Esophagus (tissue), 2 donors: ENCODE measurements at regions not wholly inside any gene's neighbourhood (a gene's known extent, or its start where the extent isn't known, plus 50 kb on each side); places are given as distances from the start of the nearest gene placed in this dataset.

ENCODE experiments used
- H3K27ac ChIP-seq, 2 donors: one replicate each; pipeline ENCODE4 v1.5.1; 2013; ENCODE audit warnings: low read depth in 2 of 2, mild to moderate bottlenecking in 2 of 2, inconsistent platforms in 1 of 2, low read length in 1 of 2, moderate library complexity in 1 of 2
- H3K27me3 ChIP-seq, 2 donors: one replicate each; pipeline ENCODE4 v1.6.1; 2013; ENCODE audit warnings: low read length in 2 of 2, control low read depth in 1 of 2, mild to moderate bottlenecking in 1 of 2; ENCODE audit not compliant: insufficient read depth in 2 of 2, control insufficient read depth in 1 of 2
- H3K36me3 ChIP-seq, 2 donors: one replicate each; pipeline ENCODE4 v1.6.1; 2013; ENCODE audit warnings: low read length in 1 of 2; ENCODE audit not compliant: control insufficient read depth in 2 of 2, insufficient read depth in 2 of 2
- H3K4me1 ChIP-seq, 2 donors: one replicate each; pipeline ENCODE4 v1.6.1; 2013; ENCODE audit warnings: low read length in 1 of 2; ENCODE audit not compliant: control insufficient read depth in 2 of 2, insufficient read depth in 2 of 2
- H3K4me3 ChIP-seq, 2 donors: one replicate each; pipeline ENCODE4 v1.5.1; 2013; ENCODE audit warnings: low read length in 2 of 2, mild to moderate bottlenecking in 2 of 2, low read depth in 1 of 2, moderate library complexity in 1 of 2
- H3K9me3 ChIP-seq, 2 donors: one replicate each; pipeline ENCODE4 v1.6.1; 2013; ENCODE audit warnings: mild to moderate bottlenecking in 2 of 2, low read depth in 1 of 2, low read length in 1 of 2, moderate library complexity in 1 of 2; ENCODE audit not compliant: control insufficient read depth in 2 of 2, insufficient read depth in 1 of 2
- WGBS, 2 donors: extraction: QIAGEN DNeasy Blood & Tissue Kit; methylation state at CpG; one replicate each; pipeline ENCODE4 v1.1.7; 2013; 5-methylcytosine and 5-hydroxymethylcytosine counted together
- donor health status: healthy with polysubstance abuse.
- donor health status: Bipolar disorder and iron deficiency.

DNA sequence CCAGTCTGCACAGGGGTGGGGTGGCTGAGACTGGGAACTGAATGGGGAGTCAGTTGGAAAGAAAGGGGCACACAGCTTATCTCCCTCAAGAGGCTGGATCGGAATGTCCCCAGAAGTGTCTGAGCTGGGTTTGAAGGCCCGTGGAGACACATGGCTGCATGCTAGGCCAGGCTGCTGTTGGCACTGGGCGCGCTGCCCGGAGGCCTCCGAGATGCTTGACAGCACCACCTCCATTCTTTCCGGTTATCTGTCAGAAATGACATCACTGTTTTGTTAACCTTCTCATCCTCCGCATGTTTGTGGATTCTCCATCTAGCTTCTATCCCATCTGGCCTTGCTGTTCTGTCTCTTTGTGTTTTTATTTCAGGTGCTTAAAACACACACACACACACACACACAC, 85.5 kb downstream of the APIP start:
- no peak overlapping the region for H3K4me3 ChIP-seq
- peaks cover 3 to 7% of the 10 kb centered on the region in 2 donors for H3K4me1 ChIP-seq
- no peaks in the 10 kb centered on the region for H3K36me3 ChIP-seq
- H3K27me3 ChIP-seq: no peaks in the 10 kb centered on the region
- WGBS, 2 donors: 65 to 70% methylated on average over 8 of the region's 8 CpGs
- H3K27ac ChIP-seq: no peak overlapping the region
- H3K9me3 ChIP-seq: no peaks in the 10 kb centered on the region

DNA sequence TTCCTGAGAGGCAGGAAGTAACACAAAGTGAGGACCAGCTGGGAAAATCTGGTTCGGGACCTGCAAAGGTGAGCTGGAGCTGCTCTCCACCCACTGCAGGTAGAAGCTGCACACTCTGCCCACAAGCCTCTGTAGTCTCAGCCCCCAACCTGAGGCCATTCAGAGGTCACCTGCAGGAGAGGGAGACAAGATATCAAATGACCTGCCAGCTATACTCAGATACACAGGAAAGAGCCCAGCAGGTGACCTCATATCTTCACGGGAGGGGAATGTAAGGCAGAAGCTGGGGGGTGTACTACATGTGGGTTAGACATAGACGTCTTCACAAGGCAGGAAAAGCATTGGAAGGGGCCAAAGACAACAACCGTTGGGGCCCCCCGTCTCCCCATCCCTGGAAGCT, 86.1 kb downstream of the APIP start:
- H3K27me3 ChIP-seq: no peaks in the 10 kb centered on the region
- no peak overlapping the region for H3K27ac ChIP-seq
- no peaks in the 10 kb centered on the region for H3K9me3 ChIP-seq
- peaks cover 3 to 8% of the 10 kb centered on the region in 2 donors for H3K4me1 ChIP-seq
- 56 to 60% methylated on average over 5 of the region's 5 CpGs for WGBS, 2 donors
- no peak overlapping the region for H3K4me3 ChIP-seq
- no peaks in the 10 kb centered on the region for H3K36me3 ChIP-seq

DNA sequence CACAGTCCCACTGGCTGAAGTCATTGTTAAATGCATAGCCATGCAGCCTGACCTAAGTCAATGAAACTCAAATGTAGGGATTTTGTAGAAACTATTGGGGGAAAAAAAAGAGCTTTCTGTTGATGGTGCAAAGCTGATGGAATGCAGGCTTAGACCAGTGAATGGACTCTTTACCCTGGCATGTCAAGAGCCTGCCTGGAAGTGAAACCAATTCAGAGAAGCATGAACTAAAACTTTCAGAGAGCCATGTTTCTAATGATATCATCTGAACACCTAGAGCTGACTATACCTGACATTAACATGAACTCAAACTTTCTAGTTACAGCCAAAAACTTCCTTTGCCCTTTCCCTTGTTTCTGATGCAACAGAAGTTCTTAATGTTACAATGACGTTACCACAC, 89.0 kb downstream of the APIP start:
- Histone ChIP-seq H3K27ac (no peak overlapping the region), H3K27me3 (no peaks in the 10 kb centered on the region), H3K36me3 (no peaks in the 10 kb centered on the region), H3K4me3 (no peak overlapping the region), H3K4me1 (peaks cover 3 to 9% of the 10 kb centered on the region in 2 donors), H3K9me3 (no peaks in the 10 kb centered on the region)
- 78 to 91% methylated on average over 1 of the region's 1 CpG for WGBS, 2 donors

DNA sequence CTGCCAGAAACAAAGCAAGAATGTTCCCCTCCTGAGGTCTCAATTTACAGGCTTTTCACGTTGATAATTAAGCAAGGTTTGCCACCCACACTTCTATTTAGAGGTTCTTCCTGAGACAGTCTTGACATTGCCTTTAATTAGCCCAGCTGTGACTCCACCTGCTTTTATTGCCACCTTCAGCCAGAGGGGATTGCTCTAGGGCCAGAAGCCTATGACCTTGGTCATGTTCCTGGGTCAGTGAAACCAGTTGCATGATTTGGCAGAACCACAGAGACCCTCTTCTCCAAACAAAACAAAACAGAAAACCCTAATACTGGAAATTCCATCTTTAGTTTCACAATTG, 89.8 kb downstream of the APIP start:
- H3K4me1 ChIP-seq: peaks cover 3 to 9% of the 10 kb centered on the region in 2 donors
- no peaks in the 10 kb centered on the region for H3K36me3 ChIP-seq
- no peaks in the 10 kb centered on the region for H3K27me3 ChIP-seq
- H3K4me3 ChIP-seq: no peak overlapping the region
- H3K27ac ChIP-seq: peak overlapping the region; percentile 52 to 75
- 24 to 46% methylated on average over 1 of the region's 1 CpG for WGBS, 2 donors
- no peaks in the 10 kb centered on the region for H3K9me3 ChIP-seq

DNA sequence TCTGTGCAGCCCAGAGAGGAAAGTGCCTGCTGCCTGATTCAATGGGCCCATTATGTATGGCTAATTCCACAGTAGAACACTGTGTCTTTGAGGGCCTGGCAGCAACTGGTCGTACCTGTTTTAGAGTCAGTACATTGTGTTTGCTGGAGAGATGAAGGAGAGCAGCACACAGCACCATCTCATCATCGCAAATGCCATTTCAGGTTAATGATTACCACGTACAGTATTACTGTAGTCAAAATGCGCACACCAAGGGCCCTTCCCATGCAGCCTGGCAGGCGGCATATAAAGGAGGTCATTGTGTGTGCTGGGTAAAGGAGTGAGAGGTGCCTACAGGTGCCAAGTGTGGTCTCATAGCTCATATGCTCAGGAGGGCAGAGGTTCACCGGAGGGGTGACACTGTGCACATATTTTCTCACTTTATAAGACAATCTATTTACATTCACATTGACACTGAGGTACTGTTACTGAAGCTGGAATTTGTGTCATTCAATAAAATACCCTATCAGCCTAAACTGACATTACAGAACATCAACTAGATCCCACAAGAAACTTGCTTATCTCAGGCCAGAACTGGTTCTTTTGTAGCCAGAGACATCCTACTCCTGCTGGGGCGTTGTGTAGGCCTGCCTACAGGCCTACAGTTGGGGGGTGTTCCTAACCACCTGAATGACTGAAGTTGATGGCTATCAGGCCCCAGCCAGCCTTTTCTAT, 90.4 kb downstream of the APIP start:
- H3K4me1 ChIP-seq: peaks cover 3 to 9% of the 10 kb centered on the region in 2 donors
- WGBS, 2 donors: 60 to 75% methylated on average over 7 of the region's 7 CpGs
- H3K27me3 ChIP-seq: no peaks in the 10 kb centered on the region
- H3K36me3 ChIP-seq: no peaks in the 10 kb centered on the region
- H3K9me3 ChIP-seq: no peaks in the 10 kb centered on the region
- no peak overlapping the region for H3K4me3 ChIP-seq
- H3K27ac ChIP-seq: peak overlapping the region; percentile 75 to 87

DNA sequence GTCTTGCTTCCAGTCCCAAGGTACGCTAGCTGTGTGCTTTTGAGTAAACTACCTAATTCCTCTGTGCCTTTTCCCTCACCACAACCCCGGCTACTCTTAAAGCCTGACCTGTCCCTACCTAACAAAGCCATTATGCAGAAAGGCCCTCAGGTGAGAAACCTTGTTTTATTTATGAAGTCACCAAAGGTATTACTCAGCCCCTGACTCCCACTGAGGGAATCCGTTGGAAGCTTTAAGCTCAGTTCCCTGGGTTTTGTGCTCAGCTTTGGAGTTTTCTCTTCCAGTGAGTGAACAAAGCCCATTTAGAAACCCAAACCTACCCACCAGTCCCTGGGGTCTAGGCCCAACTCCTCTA, 90.9 kb downstream of the APIP start:
- H3K9me3 ChIP-seq: no peaks in the 10 kb centered on the region
- 43 to 50% methylated on average over 3 of the region's 3 CpGs for WGBS, 2 donors
- H3K4me3 ChIP-seq: no peak overlapping the region
- peak overlapping the region; percentile 75 to 87 for H3K27ac ChIP-seq
- peaks cover 3 to 6% of the 10 kb centered on the region in 2 donors for H3K4me1 ChIP-seq
- no peaks in the 10 kb centered on the region for H3K36me3 ChIP-seq
- H3K27me3 ChIP-seq: no peaks in the 10 kb centered on the region

DNA sequence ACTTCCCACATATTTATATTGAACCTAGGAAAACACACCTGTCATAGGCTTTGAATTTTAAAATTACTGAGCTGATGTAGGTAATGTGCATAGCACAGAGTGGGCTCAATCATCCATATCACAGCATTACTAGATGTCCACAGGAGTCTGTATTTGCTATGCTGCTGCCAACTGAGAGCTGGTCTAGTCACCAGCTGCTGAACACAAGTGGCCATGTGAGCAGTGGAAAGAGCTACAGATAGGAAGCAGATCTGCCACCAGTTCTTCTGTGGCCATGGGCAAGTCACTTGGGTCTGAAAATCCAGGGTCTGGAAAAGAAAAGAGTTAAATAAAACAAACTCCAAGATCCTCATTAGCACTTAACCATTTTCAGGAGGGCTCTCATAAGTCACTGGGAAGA, 91.8 kb downstream of the APIP start:
- Histone ChIP-seq H3K9me3 (no peaks in the 10 kb centered on the region), H3K4me1 (peaks cover 3 to 6% of the 10 kb centered on the region in 2 donors), H3K36me3 (no peaks in the 10 kb centered on the region), H3K27me3 (no peaks in the 10 kb centered on the region), H3K4me3 (no peak overlapping the region), H3K27ac (peak overlapping the region in 1 of 2 donors; percentile 75)

DNA sequence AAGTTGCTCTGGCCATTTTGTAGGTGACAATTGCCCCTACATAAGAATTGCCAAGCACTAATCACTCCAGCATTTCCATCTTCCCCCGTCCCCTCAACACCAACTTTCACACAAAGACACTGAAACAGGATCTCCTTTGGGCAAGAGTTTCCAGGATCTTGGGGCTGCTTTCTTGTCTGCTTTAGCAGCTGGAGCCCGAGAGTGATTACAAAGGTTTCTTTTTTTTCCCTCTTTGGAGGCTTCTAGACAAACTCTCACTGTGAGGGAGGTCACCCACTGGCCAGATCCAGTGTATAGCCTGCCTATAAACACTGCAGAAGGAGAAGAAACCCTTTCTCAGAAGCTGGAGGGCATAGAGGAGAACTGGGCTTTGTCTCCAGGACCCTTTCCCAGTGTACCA, 92.5 kb downstream of the APIP start:
- WGBS, 2 donors: 64 to 71% methylated on average over 2 of the region's 2 CpGs
- Histone ChIP-seq H3K4me3 (no peak overlapping the region), H3K27ac (no peak overlapping the region), H3K27me3 (no peaks in the 10 kb centered on the region), H3K4me1 (peaks cover 3 to 7% of the 10 kb centered on the region in 2 donors), H3K36me3 (no peaks in the 10 kb centered on the region), H3K9me3 (no peaks in the 10 kb centered on the region)

DNA sequence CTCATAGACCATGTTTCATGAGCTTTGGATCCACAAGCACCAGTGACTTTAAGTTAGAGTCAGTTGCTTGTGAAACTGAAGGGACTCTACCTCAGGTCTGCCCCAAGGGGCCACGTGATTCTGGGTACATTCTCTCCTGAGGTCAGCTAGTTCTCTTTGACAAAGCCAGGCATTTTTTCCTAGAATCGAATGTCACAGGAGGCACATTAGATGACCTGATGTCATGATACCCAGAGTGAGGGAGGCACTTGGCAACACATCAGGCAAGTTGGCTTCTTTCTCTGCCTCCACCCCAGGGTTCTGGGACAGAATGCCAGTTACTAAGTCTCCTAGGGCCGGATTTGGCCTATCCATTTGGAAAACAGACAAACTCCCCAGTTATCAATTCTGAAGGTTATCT, 93.0 kb downstream of the APIP start:
- Histone ChIP-seq H3K4me1 (peaks cover 3 to 8% of the 10 kb centered on the region in 2 donors), H3K36me3 (no peaks in the 10 kb centered on the region), H3K9me3 (no peaks in the 10 kb centered on the region), H3K27ac (no peak overlapping the region), H3K4me3 (no peak overlapping the region), H3K27me3 (no peaks in the 10 kb centered on the region)
- WGBS, 2 donors: 54 to 55% methylated on average over 3 of the region's 3 CpGs

DNA sequence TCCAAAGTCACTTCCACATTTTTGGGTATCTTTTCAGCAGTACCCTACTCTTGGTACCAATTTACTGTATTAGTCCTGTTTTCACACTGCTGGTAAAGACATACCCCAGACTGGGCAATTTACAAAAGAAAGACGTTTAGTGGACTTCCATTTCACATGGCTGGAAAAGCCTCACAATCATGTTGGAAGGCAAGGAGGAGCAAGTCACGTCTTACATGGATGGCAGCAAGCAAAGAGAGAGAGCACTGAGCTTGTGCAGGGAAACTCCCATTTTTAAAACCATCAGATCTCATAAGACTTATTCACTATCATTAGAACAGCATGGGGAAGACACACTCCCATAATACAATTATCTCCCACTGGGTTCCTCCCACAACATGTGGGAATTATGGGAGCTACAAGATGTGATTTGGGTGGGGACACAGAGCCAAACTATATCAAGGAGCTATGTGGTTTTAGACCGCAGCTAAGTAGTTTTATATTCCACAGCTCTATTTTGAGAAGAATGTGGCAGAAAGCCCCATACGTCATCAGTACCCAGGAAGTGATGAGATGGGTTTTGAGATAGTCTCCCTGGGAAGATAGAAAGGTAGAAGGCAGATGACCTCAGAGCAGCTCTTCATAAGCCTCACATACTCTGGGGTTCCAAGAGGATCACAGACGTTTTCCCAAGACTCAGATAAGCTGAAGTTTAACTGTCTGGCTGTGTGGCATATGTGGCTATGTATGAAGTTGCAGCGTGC, 96.3 kb downstream of the APIP start:
- 77 to 79% methylated on average over 6 of the region's 6 CpGs for WGBS, 2 donors
- Histone ChIP-seq H3K9me3 (no peaks in the 10 kb centered on the region), H3K36me3 (no peaks in the 10 kb centered on the region), H3K27me3 (no peaks in the 10 kb centered on the region), H3K4me3 (no peak overlapping the region), H3K4me1 (peaks cover 0 to 6% of the 10 kb centered on the region in 2 donors), H3K27ac (no peak overlapping the region)
